ENCODE measurements at regions not wholly inside any gene's neighbourhood (a gene's known extent, or its start where the extent isn't known, plus 50 kb on each side); places are given as distances from the start of the nearest gene placed in this dataset.

- intact Hi-C loops (cut with DNase I) = no loop called here
- no peak for DNase-seq (ENCODE audit: low spot score)
These were observed 175.9 kb downstream of the RWDD3 start for GRCh38 chr1:95409901-95410300.

DNA sequence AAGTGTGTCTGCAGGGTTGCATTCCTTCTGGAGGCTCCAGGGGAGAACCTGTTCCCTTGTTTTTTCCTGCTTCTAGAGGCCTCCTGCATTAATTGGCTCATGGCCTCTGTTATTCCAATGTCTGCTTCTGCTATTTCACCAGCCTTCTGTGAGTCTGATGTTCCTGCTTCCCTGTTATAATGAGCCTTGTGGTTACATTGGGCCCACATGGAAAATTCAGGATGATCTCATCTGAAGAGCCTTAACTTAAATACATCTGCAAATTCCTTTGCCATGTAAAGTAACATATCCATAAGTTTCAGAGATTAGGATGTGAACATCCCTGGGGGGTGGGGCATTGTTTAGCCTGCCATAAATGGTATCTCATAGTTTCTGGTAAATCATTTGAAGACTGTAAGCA is 181.1 kb downstream of the RWDD3 start:
- intact Hi-C loops (cut with DNase I) = no loop called here
- DNase-seq (ENCODE audit: low spot score) = no peak

DNA sequence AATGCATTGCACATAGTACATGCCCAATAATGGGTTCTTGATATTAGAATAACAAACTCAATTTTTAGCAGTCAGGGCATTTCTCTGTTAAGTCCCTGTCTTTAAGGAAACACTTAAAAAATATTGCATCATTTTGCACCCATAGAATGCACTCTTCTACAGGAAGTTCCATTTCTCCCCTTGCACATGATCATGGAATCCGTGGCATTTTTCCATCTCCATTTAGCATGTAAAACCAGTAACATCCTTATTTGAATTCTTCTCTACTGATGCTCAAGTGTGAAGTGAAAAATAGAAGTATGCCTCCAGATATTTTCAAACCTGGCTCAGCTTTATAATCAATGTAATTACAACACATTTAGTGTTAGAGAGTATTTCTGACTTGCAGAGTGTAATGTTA is 192.8 kb downstream of the RWDD3 start:
- DNase-seq (ENCODE audit: low spot score) = no peak
- intact Hi-C loops (cut with DNase I) = no loop called here

- intact Hi-C loops (cut with DNase I) = no loop called here
- no peak for DNase-seq (ENCODE audit: low spot score)
These were observed 193.5 kb downstream of the RWDD3 start for GRCh38 chr1:95427525-95427924.

DNA sequence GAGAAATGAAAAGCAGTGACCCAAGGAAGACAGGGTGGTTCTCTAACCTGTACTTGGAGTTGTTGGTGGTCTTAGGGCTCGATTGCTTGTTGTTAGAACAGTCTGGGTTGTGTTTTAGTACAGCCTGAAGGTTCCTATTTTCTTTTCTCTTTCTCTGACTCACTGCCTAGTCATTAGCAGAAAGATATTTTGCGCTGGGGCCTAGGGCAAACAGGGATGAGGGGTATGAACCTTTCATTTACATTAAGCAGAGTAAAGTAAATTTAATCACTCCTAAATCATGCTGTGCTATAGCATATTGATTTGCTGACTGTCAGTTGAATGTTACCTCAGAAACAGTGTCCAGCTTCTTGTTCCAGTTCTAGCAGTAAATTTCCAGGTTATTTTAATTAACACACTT is 197.2 kb downstream of the RWDD3 start:
- intact Hi-C loops (cut with DNase I) = no loop called here
- DNase-seq (ENCODE audit: low spot score) = no peak

GRCh38 chr1:95435611-95436010 is 201.6 kb downstream of the RWDD3 start:
- intact Hi-C loops (cut with DNase I) = no loop called here
- DNase-seq (ENCODE audit: low spot score) = no peak

GRCh38 chr1:95437011-95437410 is 203.0 kb downstream of the RWDD3 start:
- no peak for DNase-seq (ENCODE audit: low spot score)
- intact Hi-C loops (cut with DNase I) = no loop called here

GRCh38 chr1:95437781-95438180 is 203.8 kb downstream of the RWDD3 start:
- intact Hi-C loops (cut with DNase I) = no loop called here
- DNase-seq (ENCODE audit: low spot score) = no peak

GRCh38 chr1:95438218-95438948 is 204.4 kb downstream of the RWDD3 start:
- intact Hi-C loops (cut with DNase I) = no loop called here
- DNase-seq (ENCODE audit: low spot score) = no peak

DNA sequence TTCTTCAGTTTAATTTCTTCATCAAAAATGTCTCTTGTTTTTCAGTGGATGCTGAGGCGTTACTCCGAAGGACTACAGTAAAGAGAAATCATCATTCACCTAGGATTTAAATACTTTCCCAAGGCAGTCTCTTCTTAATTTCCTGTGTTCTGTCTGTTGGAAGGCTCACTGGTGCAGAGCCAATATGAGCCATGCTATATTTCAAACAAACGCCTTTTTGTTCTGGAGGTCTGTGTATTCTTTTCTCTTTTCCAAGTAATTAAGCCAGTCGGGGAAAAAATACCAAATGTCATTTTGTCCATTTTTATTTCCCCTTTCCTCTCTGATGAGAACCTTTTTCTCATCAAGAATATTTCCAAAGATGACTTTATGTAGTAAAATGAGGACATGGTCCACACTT is 206.5 kb downstream of the RWDD3 start:
- DNase-seq (ENCODE audit: low spot score) = no peak
- intact Hi-C loops (cut with DNase I) = no loop called here

GRCh38 chr1:95449516-95449915 is 215.5 kb downstream of the RWDD3 start:
- intact Hi-C loops (cut with DNase I) = no loop called here

GRCh38 chr1:95451054-95451453 is 217.0 kb downstream of the RWDD3 start:
- intact Hi-C loops (cut with DNase I) = no loop called here
- no peak for DNase-seq (ENCODE audit: low spot score)

More at GRCh38 chr1:95449516-95449915, 215.5 kb downstream of the RWDD3 start:
- no peak for DNase-seq (ENCODE audit: low spot score)

DNA sequence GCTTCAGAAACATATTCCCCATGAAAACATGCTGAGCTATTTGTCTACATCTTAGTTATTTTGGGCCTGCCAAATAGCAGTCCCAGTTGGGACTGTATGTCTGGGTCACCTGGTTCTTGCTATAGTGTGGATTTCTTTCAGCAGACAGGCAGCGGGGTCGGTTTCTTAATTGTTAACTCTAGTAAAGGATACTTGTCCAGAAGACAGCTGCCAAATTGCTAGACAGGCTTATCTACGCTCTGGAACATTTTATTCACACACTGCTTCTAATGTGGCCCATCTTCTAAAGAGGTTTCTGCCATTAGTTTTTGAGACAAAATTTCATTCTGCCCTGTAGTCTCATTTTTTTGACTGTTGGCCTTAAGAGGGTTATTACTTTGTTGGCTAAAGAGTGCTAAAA is 217.9 kb downstream of the RWDD3 start:
- no peak for DNase-seq (ENCODE audit: low spot score)
- intact Hi-C loops (cut with DNase I) = no loop called here

GRCh38 chr1:95453053-95453452 is 219.0 kb downstream of the RWDD3 start:
- no peak for DNase-seq (ENCODE audit: low spot score)
- intact Hi-C loops (cut with DNase I) = no loop called here

DNA sequence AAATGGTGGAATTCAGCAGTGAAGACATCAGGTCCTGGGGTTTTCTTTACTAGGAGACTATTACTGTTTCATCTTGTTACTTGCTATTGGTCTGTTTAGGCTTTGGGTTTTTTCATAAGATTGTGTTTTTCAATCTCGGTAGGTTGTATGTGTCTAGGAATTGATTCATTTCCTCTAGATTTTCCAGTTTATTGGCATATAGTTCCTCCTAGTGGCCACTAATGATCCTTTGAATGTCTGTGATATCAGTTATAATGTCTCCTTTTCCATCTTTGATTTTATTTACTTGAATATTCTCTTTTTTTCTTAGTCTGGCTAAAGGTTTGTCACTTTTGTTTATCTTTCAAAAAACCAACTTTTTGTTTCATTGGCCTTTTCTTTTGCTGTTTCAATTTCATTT is 233.0 kb downstream of the RWDD3 start:
- intact Hi-C loops (cut with DNase I) = no loop called here
- no peak for DNase-seq (ENCODE audit: low spot score)

DNA sequence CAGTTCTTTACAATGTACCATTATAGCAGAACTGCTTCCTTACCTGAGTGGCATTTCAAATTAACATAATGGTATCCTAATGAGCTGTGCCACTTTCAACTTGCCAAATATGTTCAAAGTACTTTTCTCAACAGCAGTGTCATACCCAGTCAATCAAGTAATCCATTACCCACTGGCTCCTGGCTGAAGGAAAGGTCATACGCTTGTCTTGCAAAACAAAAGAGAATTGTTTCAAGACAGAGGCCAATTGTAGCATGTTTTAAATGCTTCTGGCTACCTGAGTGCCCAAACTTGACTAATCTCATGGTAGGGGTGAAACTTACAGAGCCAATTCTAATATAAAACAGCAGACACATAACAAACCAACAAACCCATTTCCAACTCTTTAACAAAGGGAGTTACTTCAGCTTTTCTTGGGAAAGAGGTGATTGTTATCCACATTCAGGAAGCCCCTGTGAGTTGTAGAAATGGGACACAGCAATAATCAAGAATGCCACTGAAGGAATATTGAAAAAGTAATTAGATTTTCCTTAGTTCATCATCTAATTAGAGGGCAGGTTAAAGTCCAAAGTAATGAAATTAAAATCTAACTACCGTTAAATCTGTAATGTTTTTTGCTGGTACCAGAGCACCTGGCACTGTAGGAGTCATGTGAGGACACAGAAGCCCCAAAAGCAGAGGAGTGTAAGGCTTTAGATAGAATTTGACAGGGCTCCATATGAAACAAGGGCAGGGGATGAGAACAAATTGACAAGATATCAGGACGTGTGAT is 241.9 kb downstream of the RWDD3 start:
- intact Hi-C loops (cut with DNase I) = loop anchor here (10.0 kb wide), 1 partner anchor 171 kb away; no protein-coding TSS in a partner anchor
- DNase-seq (ENCODE audit: low spot score) = no peak

DNA sequence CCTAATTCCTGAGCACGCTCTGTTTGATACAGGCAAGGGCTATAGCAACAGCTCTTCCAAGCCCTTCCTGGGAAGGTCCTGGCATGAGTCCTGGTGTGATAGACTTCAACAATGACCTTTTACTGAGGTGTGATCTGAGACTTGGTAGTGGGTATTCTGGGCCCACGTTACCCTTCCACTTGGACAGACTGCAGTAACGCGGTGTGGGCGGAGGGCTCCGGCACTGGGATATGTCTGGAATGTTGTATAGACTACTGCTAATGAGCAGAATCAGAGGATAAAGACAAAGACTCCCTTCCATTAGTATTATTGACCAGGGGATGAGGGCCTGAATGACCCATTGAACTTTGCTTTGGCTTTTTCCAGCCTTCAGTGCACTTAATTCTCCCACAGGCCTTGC is 262.3 kb downstream of the RWDD3 start:
- intact Hi-C loops (cut with DNase I) = no loop called here
- DNase-seq (ENCODE audit: low spot score) = no peak

DNA sequence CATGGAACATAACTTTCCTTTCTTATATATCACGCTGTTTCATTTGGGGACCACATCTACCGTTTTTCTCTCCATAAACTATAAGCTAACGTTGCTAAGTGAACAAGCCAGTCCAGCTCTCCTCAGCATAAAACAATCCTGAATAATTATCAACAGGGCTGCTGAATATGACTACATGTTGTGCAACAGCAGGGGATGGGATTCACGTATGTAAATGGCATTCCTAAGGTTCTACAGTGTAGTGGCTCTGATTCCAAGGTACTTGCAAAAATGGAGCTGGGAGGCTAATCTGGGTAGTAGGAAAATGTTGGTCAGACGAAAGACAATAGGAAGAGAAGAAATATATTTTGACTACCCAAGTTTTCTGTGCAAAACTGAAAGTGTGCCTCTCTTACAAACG is 262.8 kb downstream of the RWDD3 start:
- DNase-seq (ENCODE audit: low spot score) = no peak
- intact Hi-C loops (cut with DNase I) = no loop called here

DNA sequence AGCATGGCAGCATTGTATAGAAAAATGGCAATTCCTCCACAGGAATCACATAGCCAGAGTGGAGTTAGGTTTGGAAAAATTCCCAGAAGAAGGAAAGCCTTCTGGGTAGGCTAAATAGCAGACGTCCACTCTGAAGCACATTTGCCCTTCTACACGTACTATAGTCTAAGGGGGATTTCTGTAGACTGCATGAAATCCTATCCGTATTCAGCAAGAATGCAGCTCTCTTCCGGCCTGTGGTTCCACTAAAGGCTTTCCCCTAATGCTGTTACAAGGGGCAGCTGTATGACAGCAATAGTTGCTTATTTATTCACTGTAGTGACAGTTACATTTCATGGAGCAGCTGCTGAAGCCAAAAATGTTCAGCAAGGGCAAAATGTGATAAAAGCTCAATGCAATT is 263.6 kb downstream of the RWDD3 start:
- intact Hi-C loops (cut with DNase I) = no loop called here

DNA sequence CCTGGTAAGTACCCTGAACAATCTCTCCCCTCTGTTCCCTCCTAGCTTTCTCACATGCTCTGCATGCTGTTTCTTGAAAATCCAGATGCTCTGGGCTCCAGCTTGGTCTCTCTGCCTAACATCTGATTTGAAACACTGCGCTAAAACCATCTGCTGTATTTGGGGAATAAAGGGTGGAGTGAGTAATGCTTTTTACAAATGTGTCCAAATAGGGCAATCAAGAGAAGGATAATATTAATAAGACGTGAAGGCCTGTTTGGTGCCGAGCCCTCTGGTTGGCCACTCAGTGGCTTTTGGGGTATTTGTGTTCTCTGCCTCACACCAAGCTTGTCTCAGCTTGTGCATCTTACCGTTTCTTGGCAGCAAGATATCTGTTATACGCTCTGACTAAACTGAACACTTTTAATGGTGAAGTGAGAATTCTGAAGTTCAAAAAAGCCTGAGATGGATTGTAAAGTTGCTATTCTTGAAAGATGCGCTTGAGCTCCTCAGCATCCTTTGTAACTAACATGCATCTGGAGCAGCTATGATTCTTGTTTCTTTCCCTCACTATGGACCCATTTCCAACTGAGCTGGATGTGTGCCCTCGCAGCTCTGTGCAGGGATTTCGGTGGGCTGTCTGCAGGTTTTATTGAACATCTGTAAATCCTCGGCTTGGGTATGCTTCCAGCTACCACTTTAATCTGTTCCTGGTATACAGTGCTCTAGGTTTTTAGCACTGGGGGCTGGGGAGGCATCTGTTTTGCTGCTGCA is 269.4 kb downstream of the RWDD3 start:
- intact Hi-C loops (cut with DNase I) = no loop called here
- DNase-seq (ENCODE audit: low spot score) = no peak

More for the DNA sequence above, 263.6 kb downstream of the RWDD3 start:
- no peak for DNase-seq (ENCODE audit: low spot score)

- DNase-seq (ENCODE audit: low spot score) = no peak
- intact Hi-C loops (cut with DNase I) = no loop called here
These were observed 270.3 kb downstream of the RWDD3 start for GRCh38 chr1:95504321-95504720.

All from cardiac septum (tissue), 1 donor.